ENCODE measurements at regions not wholly inside any gene's neighbourhood (a gene's known extent, or its start where the extent isn't known, plus 50 kb on each side); places are given as distances from the start of the nearest gene placed in this dataset.

GRCh38 chr3:31157047-31157694, 262.7 kb upstream of the GADL1 start:
- no peak for DNase-seq

GRCh38 chr3:31157893-31158620, 263.6 kb upstream of the GADL1 start:
- DNase-seq, result no peak

GRCh38 chr3:31159331-31160039, 265.0 kb upstream of the GADL1 start:
- DNase-seq, result no peak

- DNase-seq, result no peak
These were observed 267.4 kb upstream of the GADL1 start for GRCh38 chr3:31161889-31162288.

GRCh38 chr3:31164381-31164780, 269.9 kb upstream of the GADL1 start:
- no peak for DNase-seq

- DNase-seq, result no peak
These were observed 271.0 kb upstream of the GADL1 start for GRCh38 chr3:31165399-31165860.

- DNase-seq, result no peak
These were observed 271.9 kb upstream of the GADL1 start for GRCh38 chr3:31166249-31166885.

GRCh38 chr3:31167666-31168065, 273.2 kb upstream of the GADL1 start:
- no peak for DNase-seq

GRCh38 chr3:31170932-31171670, 276.6 kb upstream of the GADL1 start:
- no peak for DNase-seq

- no peak for DNase-seq
These were observed 277.9 kb upstream of the GADL1 start for GRCh38 chr3:31172336-31172735.

- DNase-seq, result no peak
These were observed 278.8 kb upstream of the GADL1 start for GRCh38 chr3:31173118-31173718.

- DNase-seq, result no peak
These were observed 279.6 kb upstream of the GADL1 start for GRCh38 chr3:31174079-31174478.

- no peak for DNase-seq
These were observed 281.6 kb upstream of the GADL1 start for GRCh38 chr3:31176045-31176444.

GRCh38 chr3:31178467-31178866, 284.0 kb upstream of the GADL1 start:
- DNase-seq, result no peak

- DNase-seq, result no peak
These were observed 285.3 kb upstream of the GADL1 start for GRCh38 chr3:31179768-31180167.

GRCh38 chr3:31180274-31180673, 285.8 kb upstream of the GADL1 start:
- no peak for DNase-seq

GRCh38 chr3:31181661-31182060, 287.2 kb upstream of the GADL1 start:
- no peak for DNase-seq

GRCh38 chr3:31182661-31183060, 288.2 kb upstream of the GADL1 start:
- no peak for DNase-seq

- DNase-seq, result no peak
These were observed 290.0 kb upstream of the GADL1 start for GRCh38 chr3:31184261-31185061.

- DNase-seq, result no peak
These were observed 290.5 kb upstream of the GADL1 start for GRCh38 chr3:31185062-31185357.

GRCh38 chr3:31186041-31186440, 291.6 kb upstream of the GADL1 start:
- DNase-seq, result no peak

GRCh38 chr3:31187380-31187779, 292.9 kb upstream of the GADL1 start:
- DNase-seq, result no peak

Measured in CD4-positive, alpha-beta T cell treated with Interleukin-6 for 4 hours (primary cell).